ENCODE measurements at regions not wholly inside any gene's neighbourhood (a gene's known extent, or its start where the extent isn't known, plus 50 kb on each side); places are given as distances from the start of the nearest gene placed in this dataset.
A peak's percentile ranks its signal among the peaks of the same experiment; 100 is the strongest.

DNA sequence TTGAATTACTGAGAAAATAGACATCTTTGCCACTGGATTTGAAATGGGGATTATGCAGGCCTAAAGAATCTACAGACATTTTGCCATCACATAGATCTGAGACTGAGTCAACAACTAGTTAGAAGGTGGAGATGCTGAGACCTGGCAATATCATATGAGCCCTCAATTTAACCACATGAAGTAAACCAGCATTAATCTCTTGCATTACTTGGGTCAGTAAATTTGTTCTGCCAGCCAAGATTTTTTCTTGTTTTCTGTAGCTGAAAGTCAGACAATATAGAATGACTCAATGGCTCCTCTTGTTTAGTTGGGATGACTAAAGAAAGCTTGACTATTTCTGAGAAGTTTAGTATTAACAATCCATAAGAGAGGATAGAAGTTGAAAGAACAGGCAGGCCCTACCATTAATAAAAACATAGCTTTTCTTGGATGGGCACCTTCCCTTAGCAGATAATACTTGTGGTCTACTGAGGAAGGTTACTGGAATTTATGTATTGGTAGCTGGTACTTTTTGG lies 396.7 kb upstream of the SORCS1 start:
- H3K4me3 ChIP-seq, result no peak overlapping the region
- TF ChIP-seq, protein P1, sequence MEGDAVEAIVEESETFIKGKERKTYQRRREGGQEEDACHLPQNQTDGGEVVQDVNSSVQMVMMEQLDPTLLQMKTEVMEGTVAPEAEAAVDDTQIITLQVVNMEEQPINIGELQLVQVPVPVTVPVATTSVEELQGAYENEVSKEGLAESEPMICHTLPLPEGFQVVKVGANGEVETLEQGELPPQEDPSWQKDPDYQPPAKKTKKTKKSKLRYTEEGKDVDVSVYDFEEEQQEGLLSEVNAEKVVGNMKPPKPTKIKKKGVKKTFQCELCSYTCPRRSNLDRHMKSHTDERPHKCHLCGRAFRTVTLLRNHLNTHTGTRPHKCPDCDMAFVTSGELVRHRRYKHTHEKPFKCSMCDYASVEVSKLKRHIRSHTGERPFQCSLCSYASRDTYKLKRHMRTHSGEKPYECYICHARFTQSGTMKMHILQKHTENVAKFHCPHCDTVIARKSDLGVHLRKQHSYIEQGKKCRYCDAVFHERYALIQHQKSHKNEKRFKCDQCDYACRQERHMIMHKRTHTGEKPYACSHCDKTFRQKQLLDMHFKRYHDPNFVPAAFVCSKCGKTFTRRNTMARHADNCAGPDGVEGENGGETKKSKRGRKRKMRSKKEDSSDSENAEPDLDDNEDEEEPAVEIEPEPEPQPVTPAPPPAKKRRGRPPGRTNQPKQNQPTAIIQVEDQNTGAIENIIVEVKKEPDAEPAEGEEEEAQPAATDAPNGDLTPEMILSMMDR (IDR thresholded peaks at IDR 0.05; ENCODE audit: low read depth, low read length), result no peak
- H3K9me3 ChIP-seq (ENCODE audit: low read depth), result no peaks in the 10 kb centered on the region
- H3K27me3 ChIP-seq, result no peaks in the 10 kb centered on the region
- H3K27ac ChIP-seq, result no peak overlapping the region
- no peaks in the 10 kb centered on the region for H3K36me3 ChIP-seq
- H3K4me1 ChIP-seq (ENCODE audit: low read depth), result no peaks in the 10 kb centered on the region
- no peak for DNase-seq (ENCODE audit: low read depth in 1 of 2, low spot score in 1 of 2)

DNA sequence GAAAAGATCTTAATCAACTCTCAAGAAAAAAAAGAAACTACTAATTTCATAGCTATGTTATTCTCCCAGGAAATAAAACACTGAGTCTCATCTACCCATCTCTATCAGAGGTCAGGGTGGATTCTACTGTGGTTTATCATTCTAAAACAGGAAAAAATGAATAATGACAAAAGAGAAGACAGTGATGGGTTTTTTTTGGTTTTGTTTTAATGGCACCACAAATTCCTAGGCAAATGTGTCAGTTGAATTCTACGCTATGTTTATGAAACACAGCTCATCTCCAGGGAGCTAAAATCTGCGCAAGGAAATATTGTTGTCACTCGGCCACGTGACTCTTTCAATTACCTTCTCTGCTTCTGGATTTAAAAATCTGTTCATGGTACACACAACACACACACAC lies 393.4 kb upstream of the SORCS1 start:
- Histone ChIP-seq H3K27ac (no peak overlapping the region), H3K36me3 (no peaks in the 10 kb centered on the region), H3K4me3 (no peak overlapping the region), H3K27me3 (no peaks in the 10 kb centered on the region), H3K4me1 (ENCODE audit: low read depth) (no peaks in the 10 kb centered on the region), H3K9me3 (ENCODE audit: low read depth) (no peaks in the 10 kb centered on the region)
- DNase-seq (ENCODE audit: low read depth in 1 of 2, low spot score in 1 of 2), result no peak
- TF ChIP-seq, protein P1 (IDR thresholded peaks at IDR 0.05; ENCODE audit: low read depth, low read length), result no peak

DNA sequence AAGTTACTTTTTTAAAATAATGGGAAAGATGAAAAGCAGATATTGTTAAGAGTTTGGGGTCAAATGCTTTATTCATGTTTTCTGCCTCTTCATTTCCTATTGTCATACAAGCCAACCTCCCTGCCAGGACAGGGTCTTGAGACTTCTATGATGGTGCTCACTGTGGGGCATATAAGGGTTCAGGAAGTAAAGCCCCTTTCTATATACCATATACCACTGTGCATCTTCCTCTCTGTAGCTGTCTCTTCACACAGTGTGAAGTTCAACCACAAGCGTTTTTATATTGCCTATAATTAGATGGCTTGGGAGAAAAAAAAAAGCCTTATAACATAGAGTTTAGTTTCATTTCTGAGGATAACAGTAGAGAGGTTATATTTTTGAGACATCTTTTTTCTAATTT lies 389.8 kb upstream of the SORCS1 start:
- H3K4me1 ChIP-seq (ENCODE audit: low read depth), result no peaks in the 10 kb centered on the region
- no peak for DNase-seq (ENCODE audit: low read depth in 1 of 2, low spot score in 1 of 2)

DNA sequence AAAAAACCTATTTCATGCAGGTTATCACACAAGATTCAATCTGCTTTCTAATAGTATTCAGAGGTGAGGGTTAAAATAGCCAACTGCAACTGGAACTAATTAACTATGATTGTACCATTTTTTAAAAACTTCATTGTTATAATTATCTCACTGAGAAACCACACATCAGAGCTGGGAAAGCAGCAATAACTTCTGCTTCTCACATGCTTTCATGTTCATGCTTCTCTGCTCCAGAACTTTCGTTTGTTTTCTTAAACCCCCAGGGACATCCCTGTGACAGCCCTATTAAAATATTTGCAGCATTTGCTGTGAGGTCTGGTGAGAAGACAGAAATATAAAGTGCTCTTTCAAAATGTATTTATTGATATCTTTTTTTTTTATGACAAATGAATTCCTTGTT lies 389.0 kb upstream of the SORCS1 start:
- TF ChIP-seq, protein P1 (IDR thresholded peaks at IDR 0.05; ENCODE audit: low read depth, low read length), result no peak
- no peaks in the 10 kb centered on the region for H3K27me3 ChIP-seq

More for the DNA sequence above, 389.8 kb upstream of the SORCS1 start:
- Histone ChIP-seq H3K27me3 (no peaks in the 10 kb centered on the region), H3K27ac (no peak overlapping the region), H3K4me3 (no peak overlapping the region), H3K36me3 (no peaks in the 10 kb centered on the region), H3K9me3 (ENCODE audit: low read depth) (no peaks in the 10 kb centered on the region)
- TF ChIP-seq, protein P1 (IDR thresholded peaks at IDR 0.05; ENCODE audit: low read depth, low read length), result no peak

DNA sequence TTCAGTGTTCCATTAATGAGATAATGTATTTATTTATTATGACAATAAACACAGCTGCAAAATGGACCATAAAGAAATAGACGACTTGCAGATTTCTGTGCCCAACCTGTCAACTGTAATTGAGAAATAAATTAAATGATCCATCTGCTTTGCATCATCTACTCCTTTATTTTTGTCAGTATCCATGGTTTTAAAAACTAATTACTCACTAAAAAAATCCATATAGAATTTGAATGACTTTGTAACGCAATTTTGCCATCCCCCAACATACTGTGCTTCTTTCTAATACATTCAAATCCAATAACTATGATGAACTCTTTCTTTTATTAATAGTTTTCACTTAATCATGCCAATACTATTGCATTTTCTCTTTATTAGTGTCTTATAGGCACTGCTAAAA lies 388.5 kb upstream of the SORCS1 start:
- no peak overlapping the region for H3K27ac ChIP-seq
- no peaks in the 10 kb centered on the region for H3K27me3 ChIP-seq

More for the DNA sequence above, 389.0 kb upstream of the SORCS1 start:
- Histone ChIP-seq H3K4me1 (ENCODE audit: low read depth) (no peaks in the 10 kb centered on the region), H3K36me3 (no peaks in the 10 kb centered on the region), H3K27ac (no peak overlapping the region), H3K9me3 (ENCODE audit: low read depth) (no peaks in the 10 kb centered on the region), H3K4me3 (no peak overlapping the region)
- DNase-seq (ENCODE audit: low read depth in 1 of 2, low spot score in 1 of 2), result peak in 1 of 2 donors; percentile 4

More for the DNA sequence above, 388.5 kb upstream of the SORCS1 start:
- TF ChIP-seq, protein P1 (IDR thresholded peaks at IDR 0.05; ENCODE audit: low read depth, low read length), result no peak
- no peaks in the 10 kb centered on the region for H3K4me1 ChIP-seq (ENCODE audit: low read depth)
- H3K4me3 ChIP-seq, result no peak overlapping the region
- no peaks in the 10 kb centered on the region for H3K9me3 ChIP-seq (ENCODE audit: low read depth)
- no peaks in the 10 kb centered on the region for H3K36me3 ChIP-seq
- no peak for DNase-seq (ENCODE audit: low read depth in 1 of 2, low spot score in 1 of 2)
